GM21786 (cell line): ENCODE measurements at regions not wholly inside any gene's neighbourhood (a gene's known extent, or its start where the extent isn't known, plus 50 kb on each side); places are given as distances from the start of the nearest gene placed in this dataset.

Experiments
- ATAC-seq: cut with Tn5 transposase; IDR thresholded peaks from one replicate; pipeline ENCODE4 v1.9.1; 2021; ENCODE audit not compliant: unreplicated experiment

GRCh38 chr4:124903995-124904722 is 191.6 kb upstream of the ANKRD50 start:
- ATAC-seq: no peak

GRCh38 chr4:124902001-124902515 is 189.5 kb upstream of the ANKRD50 start:
- ATAC-seq: no peak

- ATAC-seq: no peak
These were observed 187.5 kb upstream of the ANKRD50 start for GRCh38 chr4:124899997-124900396.

GRCh38 chr4:124890522-124890921 is 178.0 kb upstream of the ANKRD50 start:
- no peak for ATAC-seq

- ATAC-seq: no peak
These were observed 175.2 kb upstream of the ANKRD50 start for GRCh38 chr4:124887739-124888138.

- no peak for ATAC-seq
These were observed 171.8 kb upstream of the ANKRD50 start for GRCh38 chr4:124884316-124884715.

- ATAC-seq: no peak
These were observed 171.1 kb upstream of the ANKRD50 start for GRCh38 chr4:124883632-124884031.

GRCh38 chr4:124879195-124879594 is 166.7 kb upstream of the ANKRD50 start:
- no peak for ATAC-seq

- ATAC-seq: no peak
These were observed 161.6 kb upstream of the ANKRD50 start for GRCh38 chr4:124874172-124874450.

GRCh38 chr4:124873361-124874171 is 161.0 kb upstream of the ANKRD50 start:
- no peak for ATAC-seq

- ATAC-seq: no peak
These were observed 160.1 kb upstream of the ANKRD50 start for GRCh38 chr4:124872659-124873058.

GRCh38 chr4:124869961-124870495 is 157.5 kb upstream of the ANKRD50 start:
- no peak for ATAC-seq

- no peak for ATAC-seq
These were observed 156.0 kb upstream of the ANKRD50 start for GRCh38 chr4:124868495-124868894.

GRCh38 chr4:124867536-124867935 is 155.0 kb upstream of the ANKRD50 start:
- ATAC-seq: no peak

- ATAC-seq: no peak
These were observed 153.8 kb upstream of the ANKRD50 start for GRCh38 chr4:124866301-124866700.

- ATAC-seq: no peak
These were observed 150.6 kb upstream of the ANKRD50 start for GRCh38 chr4:124863040-124863545.

GRCh38 chr4:124862261-124862660 is 149.7 kb upstream of the ANKRD50 start:
- ATAC-seq: no peak

- ATAC-seq: no peak
These were observed 149.2 kb upstream of the ANKRD50 start for GRCh38 chr4:124861761-124862160.

GRCh38 chr4:124854968-124855367 is 142.4 kb upstream of the ANKRD50 start:
- ATAC-seq: peak; percentile 83

GRCh38 chr4:124851741-124852140 is 139.2 kb upstream of the ANKRD50 start:
- ATAC-seq: no peak

GRCh38 chr4:124846306-124846705 is 133.8 kb upstream of the ANKRD50 start:
- ATAC-seq: no peak
